ENCODE measurements at regions not wholly inside any gene's neighbourhood (a gene's known extent, or its start where the extent isn't known, plus 50 kb on each side); places are given as distances from the start of the nearest gene placed in this dataset.
A peak's percentile ranks its signal among the peaks of the same experiment; 100 is the strongest.

GRCh38 chr5:104347119-104347708 lies 784.6 kb upstream of the NUDT12 start:
- peak; percentile 16 to 26 for TF ChIP-seq CTCF (conservative IDR thresholded peaks at IDR 0.05 in 1 of 2, IDR thresholded peaks at IDR 0.05 in 1 of 2; ENCODE audit: extremely low read depth in 1 of 2, insufficient read depth in 1 of 2, low read depth in 1 of 2, low read length in 2 of 2)
- TF ChIP-seq EZH2 (IDR thresholded peaks at IDR 0.05; ENCODE audit: borderline replicate concordance, low read length) = no peak

Data from mammary epithelial cell (primary cell).